ENCODE measurements at regions not wholly inside any gene's neighbourhood (a gene's known extent, or its start where the extent isn't known, plus 50 kb on each side); places are given as distances from the start of the nearest gene placed in this dataset.
"Not testable (repeated sequence)": the region's sequence is repeated elsewhere in the genome, so short reads cannot be mapped to it uniquely, and the experiment has no call there.

GRCh38 chr17:37815536-37815935 lies 70.7 kb upstream of the HNF1B start:
- no peak for TF ChIP-seq CTCF (IDR thresholded peaks at IDR 0.05; ENCODE audit: insufficient read depth, low read depth, low read length)
- no peak overlapping the region for H3K4me3 ChIP-seq (ENCODE audit: low read depth, low read length)
- no peak for DNase-seq (ENCODE audit: low read depth)

- no peak overlapping the region for H3K4me3 ChIP-seq (ENCODE audit: low read depth, low read length)
- TF ChIP-seq CTCF (IDR thresholded peaks at IDR 0.05; ENCODE audit: insufficient read depth, low read depth, low read length): no peak
- peak; percentile 24 for DNase-seq (ENCODE audit: low read depth)
Observed at GRCh38 chr17:37813751-37814150, 68.9 kb upstream of the HNF1B start.

- not testable (repeated sequence) for DNase-seq (ENCODE audit: low read depth); H3K4me3 ChIP-seq (ENCODE audit: low read depth, low read length)
Observed at GRCh38 chr17:37808846-37809245, 64.0 kb upstream of the HNF1B start.

GRCh38 chr17:37802712-37803416 lies 58.0 kb upstream of the HNF1B start:
- no peak for TF ChIP-seq CTCF (IDR thresholded peaks at IDR 0.05; ENCODE audit: insufficient read depth, low read depth, low read length)
- H3K4me3 ChIP-seq (ENCODE audit: low read depth, low read length): no peak overlapping the region
- DNase-seq (ENCODE audit: low read depth): peak; percentile 54

GRCh38 chr17:37802061-37802595 lies 57.3 kb upstream of the HNF1B start:
- TF ChIP-seq CTCF (IDR thresholded peaks at IDR 0.05; ENCODE audit: insufficient read depth, low read depth, low read length): no peak
- no peak for DNase-seq (ENCODE audit: low read depth)
- H3K4me3 ChIP-seq (ENCODE audit: low read depth, low read length): no peak overlapping the region

- H3K4me3 ChIP-seq (ENCODE audit: low read depth, low read length): no peak overlapping the region
- TF ChIP-seq CTCF (IDR thresholded peaks at IDR 0.05; ENCODE audit: insufficient read depth, low read depth, low read length): no peak
- DNase-seq (ENCODE audit: low read depth): no peak
Observed at GRCh38 chr17:37801171-37801570, 56.3 kb upstream of the HNF1B start.

GRCh38 chr17:37797206-37797605 lies 52.3 kb upstream of the HNF1B start:
- TF ChIP-seq CTCF (IDR thresholded peaks at IDR 0.05; ENCODE audit: insufficient read depth, low read depth, low read length): no peak
- no peak overlapping the region for H3K4me3 ChIP-seq (ENCODE audit: low read depth, low read length)
- DNase-seq (ENCODE audit: low read depth): peak; percentile 66
